ENCODE measurements at regions not wholly inside any gene's neighbourhood (a gene's known extent, or its start where the extent isn't known, plus 50 kb on each side); places are given as distances from the start of the nearest gene placed in this dataset.

GRCh38 chr1:163768576-163768975 lies 446.8 kb downstream of the NUF2 start:
- no peak overlapping the region for H3K27ac ChIP-seq (ENCODE audit: insufficient read depth, low read depth, low read length)
- POLR2A ChIA-PET = no interaction called here

More at GRCh38 chr1:163768576-163768975, 446.8 kb downstream of the NUF2 start:
- Histone ChIP-seq H3K79me2 (ENCODE audit: control insufficient read depth, insufficient read depth, low read length) (no peaks in the 10 kb centered on the region), H3K9me1 (replicated peaks; ENCODE audit: control insufficient read depth, extremely low read depth, insufficient read depth, low read length) (no peaks in the 10 kb centered on the region), H3K9me3 (replicated peaks; ENCODE audit: control insufficient read depth, insufficient read depth, low read length) (no peaks in the 10 kb centered on the region), H3K4me3 (replicated peaks in 1 of 3; ENCODE audit: insufficient read depth in 1 of 3, low read depth in 1 of 3, low read length in 3 of 3) (no peak overlapping the region), H3K27me3 (ENCODE audit: control insufficient read depth in 2 of 2, insufficient read depth in 2 of 2, low read length in 2 of 2) (no peaks in the 10 kb centered on the region), H2AFZ (ENCODE audit: low read depth, low read length) (no peak overlapping the region), H3K9ac (replicated peaks; ENCODE audit: extremely low read depth, insufficient read depth, low read length) (no peak overlapping the region), H4K20me1 (replicated peaks; ENCODE audit: control insufficient read depth, extremely low read depth, insufficient read depth, low read length) (no peaks in the 10 kb centered on the region), H3K4me1 (ENCODE audit: control insufficient read depth, extremely low read depth, insufficient read depth, low read length) (no peaks in the 10 kb centered on the region), H3K4me2 (ENCODE audit: insufficient read depth, low read length) (no peak overlapping the region), H3K36me3 (ENCODE audit: control insufficient read depth in 2 of 2, extremely low read depth in 1 of 2, insufficient read depth in 2 of 2, low read length in 2 of 2) (no peaks in the 10 kb centered on the region)
- no TSS peak for BruUV-seq (replicated peaks)
- TF ChIP-seq JUN (IDR thresholded peaks at IDR 0.05; ENCODE audit: borderline replicate concordance, insufficient read depth, insufficient read length, low read depth) (no peak), EZH2 (IDR thresholded peaks at IDR 0.05; ENCODE audit: borderline replicate concordance, low read depth, low read length, severe bottlenecking) (no peak), POLR2A (IDR thresholded peaks at IDR 0.05; ENCODE audit: low read depth, low read length) (no peak), CTCF (IDR thresholded peaks at IDR 0.05; ENCODE audit: extremely low read depth in 1 of 2, insufficient read depth in 1 of 2, low read depth in 1 of 2, low read length in 2 of 2) (no peak), MYC (IDR thresholded peaks at IDR 0.05; ENCODE audit: low read depth, low read length) (no peak), FOS (IDR thresholded peaks at IDR 0.05; ENCODE audit: borderline replicate concordance, insufficient read depth, low read length) (no peak), MAX (IDR thresholded peaks at IDR 0.05; ENCODE audit: insufficient read depth, insufficient read length) (no peak), POLR2AphosphoS5 (IDR thresholded peaks at IDR 0.05; ENCODE audit: insufficient read depth, low read depth, low read length) (no peak), GATA2 (IDR thresholded peaks at IDR 0.05; ENCODE audit: insufficient read depth, insufficient read length, low read depth, low read length) (no peak)
- DNase-seq (ENCODE audit: low read depth, low spot score) (no peak), FAIRE-seq (no peak)
- CTCF ChIA-PET = no interaction called here
- intact Hi-C loops (cut with micrococcal nuclease) = no loop called here
- dilution Hi-C loops (cut with MboI; ENCODE audit: extremely low pct_ligation_motif_present, low sequenced_read_pairs) = no loop called here
